HG03457 (cell line): ENCODE measurements at regions not wholly inside any gene's neighbourhood (a gene's known extent, or its start where the extent isn't known, plus 50 kb on each side); places are given as distances from the start of the nearest gene placed in this dataset.
A peak's percentile ranks its signal among the peaks of the same experiment; 100 is the strongest.
"Not testable (repeated sequence)": the region's sequence is repeated elsewhere in the genome, so short reads cannot be mapped to it uniquely, and the experiment has no call there.

Experiments
- ATAC-seq: cut with Tn5 transposase; IDR thresholded peaks from one replicate; pipeline ENCODE4 v1.9.1; 2021; ENCODE audit warnings: moderate number of reproducible peaks; ENCODE audit not compliant: unreplicated experiment

DNA sequence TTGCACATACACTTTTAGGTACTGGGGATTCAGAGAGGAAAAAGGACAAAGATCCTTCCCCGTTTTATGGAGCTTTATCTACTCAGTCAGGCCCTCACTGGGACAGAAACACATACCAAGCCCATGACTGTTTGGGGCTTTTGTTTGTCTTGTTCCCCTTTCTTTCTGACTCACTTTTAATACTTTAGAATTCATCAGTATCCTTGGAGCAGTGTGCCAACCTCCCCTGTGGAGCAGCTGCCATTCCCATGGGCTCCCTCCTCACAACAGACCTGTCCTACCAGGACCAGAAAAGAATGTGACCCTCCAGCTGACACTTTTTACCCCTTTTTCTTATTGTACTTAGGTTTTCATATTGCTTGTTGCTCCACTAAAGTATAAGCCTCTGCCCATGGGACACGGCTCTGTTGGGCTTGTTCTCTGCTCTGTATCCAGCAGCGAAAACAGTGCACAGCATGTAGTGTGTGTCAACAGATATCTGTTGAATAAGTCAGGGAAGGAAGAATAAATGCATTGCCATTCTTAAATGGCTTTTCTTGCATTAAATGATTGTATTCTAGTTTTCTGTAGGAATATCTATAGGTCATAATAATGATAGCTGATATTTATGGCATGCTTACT lies 431.1 kb downstream of the EFNB2 start:
- no peak for ATAC-seq

DNA sequence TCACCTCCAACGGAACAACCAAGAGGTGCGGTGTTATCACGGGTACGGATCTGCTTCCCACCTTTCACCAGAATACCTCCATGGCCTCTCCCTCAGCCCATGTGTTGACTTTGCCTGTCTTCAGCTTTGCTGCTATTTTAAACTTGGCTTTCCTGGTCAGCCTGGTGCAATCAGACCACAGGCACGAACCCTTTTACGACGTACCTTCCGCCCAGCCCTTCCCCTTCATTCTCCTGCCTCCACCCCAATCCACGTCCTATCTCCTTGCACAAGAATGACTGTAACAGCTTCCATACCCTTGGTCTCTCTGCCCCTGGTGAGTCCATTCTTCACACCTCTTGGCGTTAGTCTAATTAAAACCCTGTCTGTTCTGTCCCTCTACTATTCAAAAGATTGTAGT lies 431.7 kb downstream of the EFNB2 start:
- ATAC-seq, result no peak

DNA sequence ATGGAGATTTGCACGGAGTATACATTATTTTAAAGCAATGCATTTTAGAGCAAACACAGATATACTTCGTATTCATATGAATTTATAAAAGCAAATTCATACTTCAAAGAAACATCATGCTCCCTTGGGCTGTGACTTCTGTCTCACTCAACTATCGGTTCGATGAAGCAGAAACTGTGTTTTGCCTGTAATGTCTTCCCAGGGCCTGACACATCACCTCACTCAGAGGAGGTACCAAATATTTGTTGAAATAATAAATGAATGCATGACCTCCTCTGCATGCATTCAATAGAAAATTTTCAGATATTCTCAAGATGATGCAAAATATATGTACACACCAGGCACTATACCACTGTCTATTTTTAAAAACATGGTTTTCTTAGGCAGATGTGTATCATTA lies 432.7 kb downstream of the EFNB2 start:
- no peak for ATAC-seq

DNA sequence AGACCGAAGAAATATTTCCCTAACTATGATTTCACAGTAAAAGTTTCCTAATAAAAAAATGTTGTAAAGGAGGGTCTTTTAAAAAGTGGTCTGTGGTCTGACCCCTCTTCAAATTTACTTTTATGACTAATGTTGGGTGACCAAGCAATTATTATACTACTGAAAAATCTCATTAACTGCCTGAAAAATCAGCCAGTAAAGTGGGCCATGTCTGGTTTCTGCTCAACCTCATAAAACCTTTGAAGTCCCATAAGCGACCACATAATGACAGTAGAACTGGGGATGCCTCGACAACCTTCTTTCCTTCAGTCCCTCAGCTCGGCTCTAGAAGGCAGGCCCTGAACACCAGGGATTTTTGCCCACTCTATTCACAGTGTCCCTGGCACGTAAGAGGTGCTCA lies 434.3 kb downstream of the EFNB2 start:
- no peak for ATAC-seq

DNA sequence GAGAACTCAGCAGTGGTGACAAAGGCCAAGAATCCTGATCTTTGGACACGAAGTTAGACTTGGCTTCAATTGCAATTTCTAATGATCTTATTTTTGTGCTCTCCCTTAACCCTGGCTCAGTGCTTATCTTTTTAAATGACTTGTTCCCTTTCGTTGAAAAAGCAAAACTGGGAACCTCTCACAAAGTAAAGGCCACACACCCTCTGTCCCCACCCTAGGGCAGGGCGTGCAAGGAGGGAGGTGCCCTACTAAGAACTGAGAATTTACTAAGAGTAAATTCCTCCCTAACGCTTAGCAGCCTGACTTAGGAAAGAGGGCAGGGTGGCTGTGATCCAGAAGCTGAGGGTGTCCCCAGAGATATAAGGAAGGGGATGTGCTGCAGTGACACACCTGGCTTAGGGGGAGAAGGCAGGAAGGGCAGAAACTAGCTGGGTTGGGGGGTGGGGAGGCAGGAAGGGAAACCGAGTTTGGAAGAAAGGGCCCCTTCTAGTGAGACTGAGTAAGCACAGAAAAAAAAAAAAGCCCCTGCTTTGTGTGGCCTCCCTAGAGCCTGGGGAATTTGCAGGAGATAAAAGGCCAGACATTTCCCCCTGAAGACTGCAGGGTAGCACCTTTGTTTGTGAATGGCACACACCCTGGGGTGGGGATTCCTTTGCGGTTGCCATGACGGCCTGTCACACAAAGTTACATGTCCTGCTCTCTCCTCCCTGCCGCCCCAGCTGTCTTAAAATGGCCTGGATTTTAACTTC lies 435.1 kb downstream of the EFNB2 start:
- no peak for ATAC-seq

DNA sequence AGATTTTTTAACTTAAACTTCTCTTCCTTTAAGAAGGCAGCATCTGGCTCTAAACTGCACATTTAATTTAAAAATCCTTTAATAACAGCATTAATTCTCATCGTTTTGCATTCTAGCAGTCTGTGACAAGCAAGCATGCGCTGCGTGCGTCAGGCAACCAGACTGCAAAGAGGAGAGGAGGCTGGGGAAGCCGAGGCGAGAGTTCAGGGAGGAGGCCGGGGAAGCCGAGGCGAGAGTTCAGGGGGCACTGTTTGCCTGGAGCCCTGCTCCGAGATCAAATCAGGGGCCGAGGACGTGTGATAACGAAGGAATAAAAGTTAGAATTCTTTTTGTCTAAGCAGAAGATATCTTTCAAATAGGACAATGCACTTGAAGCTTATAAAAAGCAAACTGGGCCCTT lies 435.7 kb downstream of the EFNB2 start:
- ATAC-seq, result no peak

DNA sequence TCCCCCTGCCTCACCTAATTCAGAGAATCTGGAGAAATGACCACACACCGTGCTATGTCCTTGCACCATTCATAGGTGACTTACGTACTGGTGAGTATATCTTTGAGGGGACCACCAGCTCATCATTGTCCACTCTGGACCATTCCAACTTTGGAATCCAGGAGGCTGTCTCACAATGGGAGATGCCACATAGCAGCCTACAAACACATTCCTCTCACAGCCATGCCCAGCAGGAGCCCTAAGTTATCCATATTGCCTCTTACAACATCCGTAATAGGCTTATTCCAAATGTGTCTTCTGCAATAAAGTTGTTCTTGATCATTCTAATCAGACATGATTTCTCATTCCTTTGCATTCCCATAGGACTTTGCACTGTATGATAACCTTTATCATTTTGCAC lies 436.7 kb downstream of the EFNB2 start:
- no peak for ATAC-seq

DNA sequence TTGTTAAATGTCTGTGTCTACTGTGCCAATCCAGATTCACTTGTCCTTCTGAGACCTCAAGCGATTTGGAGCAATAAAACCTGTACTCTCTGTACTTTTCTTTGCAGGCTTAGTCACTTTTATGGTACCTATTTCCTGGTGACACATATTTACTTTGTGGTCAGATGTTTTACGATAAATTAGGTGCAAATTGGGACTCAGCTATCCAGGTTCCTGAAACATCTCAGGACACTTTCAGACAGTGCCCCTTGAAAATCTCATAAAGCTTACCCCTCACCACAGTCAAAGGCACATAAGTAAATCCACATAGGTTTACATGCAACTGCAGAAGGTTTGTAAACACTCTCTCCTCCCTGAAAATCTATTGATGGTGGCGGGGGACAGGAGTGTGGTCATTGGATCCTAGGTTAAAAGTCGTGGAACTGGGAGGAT lies 438.8 kb downstream of the EFNB2 start:
- no peak for ATAC-seq

DNA sequence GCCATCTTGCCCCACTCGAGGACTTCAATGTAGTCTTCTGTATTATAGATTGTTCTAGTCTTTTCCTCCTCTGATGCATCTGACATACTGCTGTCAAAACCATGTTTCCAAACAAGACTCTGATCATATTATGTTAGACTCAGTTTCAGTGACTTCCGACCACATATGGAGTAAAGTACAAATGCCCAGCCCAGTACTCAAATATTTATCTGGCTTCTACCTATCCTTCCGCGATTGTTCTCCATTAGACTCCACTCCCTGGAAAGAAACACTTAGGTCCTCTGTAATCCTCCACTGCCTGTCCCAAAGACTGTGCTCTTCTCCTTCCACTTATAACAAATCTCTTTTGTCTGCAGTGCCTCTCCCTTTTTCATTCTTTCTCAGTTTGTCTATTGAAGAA lies 439.5 kb downstream of the EFNB2 start:
- no peak for ATAC-seq

DNA sequence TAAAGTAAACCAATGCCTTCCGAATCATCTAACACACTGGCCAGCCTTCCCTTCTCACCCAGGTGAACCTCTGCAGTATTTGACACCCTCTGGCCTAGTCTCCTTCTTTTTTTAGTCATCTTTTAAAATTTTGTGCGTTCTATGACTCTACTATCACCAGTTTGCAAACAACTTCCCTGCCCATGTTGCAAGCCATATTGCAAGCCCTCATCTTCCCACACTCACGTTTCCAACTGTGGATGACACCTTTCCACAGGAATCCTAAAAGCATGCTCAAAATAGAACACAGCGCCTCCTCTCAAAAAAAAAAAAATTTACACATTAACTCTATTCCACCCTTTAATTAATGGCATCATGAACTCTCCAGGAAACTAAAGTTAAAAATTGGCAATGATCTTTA lies 440.1 kb downstream of the EFNB2 start:
- ATAC-seq, result no peak

DNA sequence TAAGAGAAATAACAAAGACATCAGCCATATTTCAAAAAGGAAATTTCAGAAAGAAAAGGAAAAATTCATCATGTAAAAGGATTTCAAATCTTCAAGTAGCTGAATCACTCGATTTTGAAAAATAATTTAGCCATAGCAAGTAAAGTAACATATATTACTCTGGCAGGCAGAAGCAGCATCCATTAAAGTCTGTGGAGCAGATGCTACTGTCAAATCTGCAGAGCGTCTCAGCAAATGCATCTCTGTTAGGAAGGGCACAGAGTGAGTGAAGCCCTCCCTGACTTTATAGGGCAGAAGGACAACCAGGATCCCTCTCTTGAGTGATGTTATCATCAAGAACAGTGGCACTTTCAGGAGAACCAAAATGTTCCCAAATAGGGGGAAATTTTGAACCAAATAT lies 445.5 kb downstream of the EFNB2 start:
- ATAC-seq, result no peak

DNA sequence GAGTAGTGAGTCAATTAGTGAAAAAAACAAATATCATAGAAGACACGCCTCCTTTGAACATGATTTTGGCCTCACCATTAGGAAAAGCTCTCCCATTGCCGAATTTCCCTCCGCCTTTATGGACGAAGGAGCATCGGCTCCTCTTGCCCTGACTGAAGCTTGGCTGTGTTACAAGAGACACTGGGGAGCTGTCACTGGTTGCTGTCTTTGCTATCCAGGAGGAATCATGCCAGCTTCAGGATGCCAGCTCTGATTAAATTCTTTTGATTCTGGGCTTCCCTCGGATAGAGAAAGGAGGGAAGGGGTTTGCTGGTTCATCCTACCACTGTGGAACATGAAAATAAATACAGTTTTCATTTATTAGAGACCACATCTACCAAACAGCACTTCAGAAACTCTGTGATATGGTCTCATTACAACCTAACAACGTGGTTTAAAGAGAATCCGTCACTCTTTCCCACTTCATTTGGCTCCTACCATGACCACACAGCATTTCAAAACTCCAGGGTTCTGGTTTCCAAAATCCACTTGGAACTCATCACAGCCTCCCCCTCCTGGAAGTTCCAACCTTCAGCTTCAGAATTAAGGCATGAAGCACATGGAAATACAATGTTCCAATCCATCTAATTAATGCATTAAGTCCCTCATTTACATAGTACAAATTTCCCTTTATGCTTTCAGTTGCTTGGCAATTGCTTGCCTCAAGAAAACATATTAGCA lies 446.0 kb downstream of the EFNB2 start:
- no peak for ATAC-seq

DNA sequence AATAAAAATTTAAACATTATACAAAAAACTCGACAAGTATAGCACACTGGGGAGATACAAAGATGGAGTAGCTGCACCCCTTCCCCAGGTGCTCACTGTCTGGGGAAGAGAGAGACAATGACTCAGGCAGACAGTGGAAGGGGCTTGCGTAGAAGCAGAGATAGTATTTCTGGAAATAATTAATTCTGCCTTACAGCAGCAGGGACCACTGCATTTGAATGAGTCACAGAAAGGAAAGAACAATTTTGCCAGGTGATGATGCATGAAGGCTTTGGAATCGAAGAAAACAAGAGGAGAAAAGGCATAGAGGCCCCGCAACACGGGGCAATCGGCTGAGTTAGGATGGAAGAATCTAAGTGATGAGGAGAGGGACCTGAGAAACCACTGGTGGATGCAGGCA lies 447.4 kb downstream of the EFNB2 start:
- ATAC-seq, result no peak

DNA sequence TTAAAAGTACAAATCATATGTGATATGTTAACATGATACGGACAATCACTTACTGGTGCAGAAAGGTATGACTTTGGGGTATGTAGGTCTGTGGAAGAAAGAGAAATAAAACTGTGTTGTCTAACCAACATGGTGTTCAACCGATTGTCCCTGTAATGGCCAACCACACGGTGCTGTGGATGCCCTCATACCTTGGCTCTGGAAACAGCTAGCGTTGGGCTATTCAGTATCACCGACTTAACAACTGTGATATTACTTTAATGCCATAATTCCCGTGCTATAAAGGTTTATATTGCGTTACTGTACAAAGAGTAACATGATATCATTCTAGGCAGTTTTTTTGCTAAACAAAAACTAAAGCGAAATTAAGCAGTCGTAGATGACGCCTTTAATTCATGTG lies 448.3 kb downstream of the EFNB2 start:
- no peak for ATAC-seq

DNA sequence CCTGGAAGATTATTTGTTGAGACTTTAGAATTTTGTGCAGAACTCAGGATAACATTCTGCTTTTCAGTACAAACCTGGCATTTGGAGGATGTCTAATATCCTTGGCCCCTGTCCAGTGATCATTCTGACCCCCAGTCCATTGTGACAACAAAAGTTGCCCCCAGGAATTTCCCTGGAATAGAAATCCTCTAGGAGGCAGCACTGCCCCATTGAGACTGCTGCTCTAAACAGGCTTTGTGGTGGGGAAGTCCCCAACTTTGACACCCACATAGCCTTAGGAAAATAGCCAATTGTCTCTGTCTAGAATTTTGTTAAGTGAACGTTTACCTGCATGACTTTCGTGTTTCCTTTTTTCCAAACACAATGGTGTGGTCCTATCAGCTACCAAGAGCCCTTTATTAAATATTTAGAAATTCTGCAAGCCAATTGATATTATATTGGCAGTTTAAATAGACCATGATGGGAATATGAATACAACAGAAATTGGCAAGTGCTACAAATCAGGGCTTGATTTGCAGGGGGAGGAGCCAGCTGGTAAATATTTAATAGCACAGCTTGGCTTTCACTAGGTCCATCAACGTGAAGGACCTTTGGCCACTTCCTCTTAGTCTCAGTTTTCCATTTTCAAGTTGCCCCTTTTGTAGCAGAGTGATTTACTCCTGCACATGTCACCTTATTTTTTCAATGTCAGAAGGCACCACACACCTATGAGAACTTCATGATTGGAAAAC lies 451.7 kb downstream of the EFNB2 start:
- ATAC-seq, result peak; percentile 62

DNA sequence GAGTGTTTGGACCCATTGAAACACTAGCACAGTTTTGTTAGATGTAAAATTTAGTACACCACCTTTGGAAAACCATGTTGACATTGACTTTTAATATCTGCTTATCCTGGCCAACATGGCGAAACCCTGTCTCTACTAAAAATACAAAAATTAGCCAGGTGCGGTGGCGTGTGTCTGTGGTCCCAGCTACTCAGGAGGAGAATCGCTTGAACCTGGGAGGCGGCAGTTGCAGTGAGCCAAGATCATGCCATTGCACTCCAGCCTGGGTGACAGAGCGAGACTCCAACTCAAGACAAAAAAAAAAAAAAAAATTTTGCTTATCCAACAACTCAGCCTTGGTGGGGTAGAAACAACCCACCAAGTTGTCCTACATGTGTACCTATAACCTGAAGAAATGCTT lies 454.2 kb downstream of the EFNB2 start:
- ATAC-seq, result not testable (repeated sequence)

DNA sequence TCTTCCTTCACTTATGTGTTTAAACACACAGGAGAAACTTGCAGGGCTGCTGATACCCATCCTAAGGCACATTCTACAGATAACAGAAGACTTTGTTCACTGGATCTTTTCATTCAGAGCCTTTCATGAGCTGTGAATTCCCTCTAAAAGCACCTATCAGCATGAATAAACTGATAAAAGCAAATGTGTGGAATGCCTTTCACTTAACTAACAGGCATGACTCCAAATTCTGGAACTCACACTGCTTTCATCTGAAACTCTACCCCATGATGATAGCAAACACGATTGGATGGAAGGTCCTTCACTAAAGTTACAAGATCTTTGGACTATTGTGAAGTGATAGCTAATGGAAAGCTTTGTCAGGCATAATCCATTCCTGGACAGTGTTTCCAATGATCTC lies 457.3 kb downstream of the EFNB2 start:
- ATAC-seq, result no peak

DNA sequence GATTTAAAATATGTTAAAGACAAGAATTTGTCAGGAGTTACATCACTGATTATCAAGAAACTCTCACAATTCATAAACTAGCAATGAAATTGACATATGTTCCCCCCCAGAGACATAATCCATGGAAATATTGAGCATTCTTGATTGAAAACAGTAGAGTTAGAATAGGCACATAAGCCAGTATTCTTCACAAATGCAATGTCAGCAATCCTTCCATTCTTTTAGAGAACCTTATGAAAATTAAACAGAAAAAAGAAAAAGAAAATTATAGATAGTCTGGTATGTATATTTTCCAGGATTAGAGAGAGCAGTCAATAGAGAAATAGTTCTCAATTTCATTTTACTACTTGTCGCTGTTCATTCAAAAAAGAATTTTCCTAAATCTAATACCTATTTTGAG lies 458.4 kb downstream of the EFNB2 start:
- no peak for ATAC-seq

DNA sequence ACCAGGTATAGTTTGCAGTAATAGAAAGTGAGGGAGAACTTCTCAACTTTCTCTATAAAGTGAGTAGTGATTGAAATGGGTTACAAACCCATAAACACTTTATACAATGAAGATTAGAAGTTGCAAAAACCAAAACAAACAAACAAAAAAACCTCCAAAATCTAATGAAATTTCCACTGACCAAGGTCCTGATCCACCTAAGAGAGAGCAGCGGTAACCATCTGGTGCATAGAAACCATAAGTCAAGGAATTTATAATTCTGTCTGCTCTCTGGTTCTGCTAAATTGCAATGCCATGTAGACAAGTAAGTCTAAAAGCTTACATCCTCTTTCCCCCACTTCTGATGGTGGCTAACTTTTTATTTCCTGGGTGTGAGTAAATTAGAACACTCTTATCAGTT lies 463.4 kb downstream of the EFNB2 start:
- ATAC-seq, result no peak

DNA sequence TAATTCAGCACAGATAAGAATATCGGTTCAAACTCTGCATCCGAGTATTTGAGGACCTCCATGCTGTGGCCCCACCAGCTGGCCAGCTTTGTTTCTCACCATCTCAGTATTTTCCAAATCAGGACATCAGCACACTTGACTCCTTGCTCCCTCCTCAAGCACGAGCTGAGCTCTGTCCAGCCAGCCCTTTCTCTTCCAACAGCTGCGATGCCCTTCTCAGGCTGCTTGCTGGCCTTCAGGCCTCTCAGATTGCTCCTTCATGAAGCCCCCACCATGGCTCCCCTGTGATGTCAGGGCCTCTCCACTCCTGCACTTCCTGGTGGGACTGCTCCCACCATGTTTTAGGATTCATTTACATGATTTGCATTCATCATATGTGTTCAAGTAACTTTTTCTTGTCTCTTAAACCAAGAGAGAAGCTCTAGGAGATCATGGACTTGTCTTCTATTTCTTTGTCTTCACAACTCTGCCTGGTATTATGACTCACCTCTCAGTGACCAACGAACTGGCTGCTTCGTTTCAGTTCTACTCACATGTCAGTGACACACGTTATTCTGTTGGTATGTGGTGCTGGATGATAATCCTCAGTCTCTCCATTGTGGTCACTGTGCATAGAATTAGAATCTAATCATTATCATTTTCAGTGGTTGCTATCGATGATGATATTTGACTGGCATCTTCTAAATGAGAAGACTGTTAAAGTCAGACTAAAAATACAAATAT lies 471.7 kb downstream of the EFNB2 start:
- ATAC-seq, result no peak

DNA sequence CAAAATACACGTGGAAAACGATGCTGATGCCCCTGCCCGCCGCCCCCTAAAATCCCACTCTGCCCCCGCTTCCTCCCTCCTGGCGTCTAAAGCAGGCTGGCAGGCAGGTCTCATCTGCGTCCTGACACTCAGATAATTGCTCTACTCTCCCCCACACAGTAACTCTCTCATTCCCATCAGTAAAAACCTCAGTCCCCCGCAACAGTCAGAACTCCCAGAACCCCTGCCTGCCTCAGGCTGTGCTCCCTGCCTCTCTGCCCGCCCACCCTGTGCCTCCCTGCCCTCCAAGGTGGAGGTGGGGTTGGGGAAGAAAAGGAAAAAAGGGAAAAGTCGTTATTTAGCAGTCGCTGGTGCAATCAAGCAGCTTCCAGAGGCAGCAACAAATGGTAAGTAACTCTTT lies 473.7 kb downstream of the EFNB2 start:
- ATAC-seq, result no peak
